OCI-LY1 (cell line): ENCODE measurements at regions not wholly inside any gene's neighbourhood (a gene's known extent, or its start where the extent isn't known, plus 50 kb on each side); places are given as distances from the start of the nearest gene placed in this dataset.

ENCODE experiments used
- H2AFZ ChIP-seq: fragments of 200-600 bp; sonication (generic), shearing (Covaris generic); 2 replicates; pipeline ENCODE4 v1.6.0; 2014; ENCODE audit warnings: antibody characterized with exemption, mild to moderate bottlenecking, low read length
- H3F3A ChIP-seq: fragments of 200-600 bp; sonication (generic), shearing (Covaris generic); 2 replicates; pipeline ENCODE4 v1.6.0; 2014; ENCODE audit warnings: mild to moderate bottlenecking, antibody characterized with exemption, low read length, moderate library complexity; ENCODE audit not compliant: insufficient read depth
- H3K27ac ChIP-seq: fragments of 200-600 bp; sonication (generic); 2 replicates; pipeline ENCODE4 v1.5.1; 2014; ENCODE audit warnings: low read length, mixed run types, mild to moderate bottlenecking, low read depth; ENCODE audit not compliant: poor library complexity, severe bottlenecking
- H3K27me3 ChIP-seq: fragments of 200-600 bp; sonication (generic); 2 replicates; pipeline ENCODE4 v1.6.0; 2014; ENCODE audit warnings: antibody characterized with exemption, mild to moderate bottlenecking, low read length, moderate library complexity; ENCODE audit not compliant: insufficient read depth
- H3K36me3 ChIP-seq: fragments of 200-600 bp; sonication (generic); 2 replicates; pipeline ENCODE4 v1.6.1; 2014; ENCODE audit warnings: mild to moderate bottlenecking, antibody characterized with exemption, low read length, moderate library complexity, mixed read lengths; ENCODE audit not compliant: insufficient read depth
- H3K4me1 ChIP-seq: fragments of 200-600 bp; sonication (generic); 2 replicates; pipeline ENCODE4 v1.5.1; 2014; ENCODE audit warnings: mild to moderate bottlenecking, low read length, moderate library complexity; ENCODE audit not compliant: insufficient read depth, severe bottlenecking
- H3K4me2 ChIP-seq: fragments of 200-600 bp; sonication (generic), shearing (Covaris generic); 2 replicates; pipeline ENCODE4 v1.6.1; 2014; ENCODE audit warnings: low read length
- H3K4me3 ChIP-seq: fragments of 200-600 bp; sonication (generic); 2 replicates; pipeline ENCODE4 v1.5.1; 2014; ENCODE audit warnings: low read length, low read depth, mild to moderate bottlenecking, mixed read lengths; ENCODE audit not compliant: poor library complexity, severe bottlenecking
- H3K79me2 ChIP-seq: fragments of 200-600 bp; shearing (Covaris generic); 2 replicates; pipeline ENCODE4 v1.6.1; 2016; ENCODE audit warnings: mixed run types, low read length, mixed read lengths; ENCODE audit not compliant: insufficient read depth
- H3K9ac ChIP-seq: fragments of 200-600 bp; sonication (generic), shearing (Covaris generic); 2 replicates; pipeline ENCODE4 v1.6.1; 2014; ENCODE audit warnings: mild to moderate bottlenecking, low read length, mixed read lengths
- H3K9me2 ChIP-seq: fragments of 200-600 bp; sonication (generic), shearing (Covaris generic); 2 replicates; pipeline ENCODE4 v1.6.1; 2014; ENCODE audit warnings: low read depth, mild to moderate bottlenecking, low read length, mixed read lengths
- H3K9me3 ChIP-seq: fragments of 200-600 bp; shearing (Covaris generic); 2 replicates; pipeline ENCODE4 v1.6.1; 2014; ENCODE audit warnings: low read length, mixed read lengths
- H4K20me1 ChIP-seq: fragments of 200-600 bp; sonication (generic), shearing (Covaris generic); 2 replicates; pipeline ENCODE4 v1.6.0; 2016; ENCODE audit warnings: mild to moderate bottlenecking, low read length; ENCODE audit not compliant: insufficient read depth
- CTCF ChIP-seq: fragments of 200-600 bp; sonication (generic), shearing (Covaris generic); IDR thresholded peaks from 2 replicates; pipeline ENCODE4 v1.5.1; 2017; ENCODE audit warnings: mild to moderate bottlenecking, antibody characterized with exemption, low read length, moderate library complexity, mixed read lengths
- EZH2 ChIP-seq: fragments of 200-600 bp; sonication (generic), shearing (Covaris generic); IDR thresholded peaks from 2 replicates; pipeline ENCODE4 v1.8.0; 2017; ENCODE audit warnings: borderline replicate concordance, mixed run types, mild to moderate bottlenecking, antibody characterized with exemption, low read length, moderate library complexity, mixed read lengths

DNA sequence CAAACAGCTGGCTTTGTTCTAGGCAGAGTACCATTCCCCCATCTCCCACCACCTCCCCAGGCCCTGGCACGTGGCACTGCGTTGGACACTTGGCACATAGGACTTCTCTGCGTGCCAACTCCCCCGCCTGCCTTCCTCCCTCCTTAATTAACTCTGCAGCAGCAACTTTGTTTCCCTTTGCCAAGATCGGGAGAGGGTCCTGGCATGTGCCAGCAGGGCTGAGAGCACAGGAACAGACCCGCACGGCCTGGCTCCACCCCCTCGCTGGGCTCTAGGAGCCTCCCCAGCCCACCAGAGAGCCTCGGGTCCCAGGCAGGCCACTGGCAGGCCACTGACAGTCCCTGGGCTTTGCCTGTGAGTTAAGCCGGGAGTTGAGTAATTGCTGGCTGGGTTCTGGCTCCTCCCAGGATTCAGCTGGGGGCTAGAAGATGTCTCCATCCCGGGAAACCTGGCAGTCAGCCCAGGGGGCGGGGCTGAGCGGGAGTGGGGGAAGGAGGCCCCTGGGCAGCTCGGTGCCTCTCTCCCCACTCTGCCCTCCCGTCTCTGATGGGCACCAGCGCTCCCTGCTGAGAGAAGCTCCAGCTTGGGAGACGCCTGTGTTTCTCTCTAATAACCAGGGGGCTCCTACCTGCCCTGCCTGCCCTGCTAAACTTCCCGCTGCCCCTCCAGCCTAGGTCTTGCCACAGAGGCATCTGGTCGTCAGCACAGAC is 224.0 kb upstream of the TNRC6C start:
- Histone ChIP-seq H3K4me3 (no peak overlapping the region), H3K79me2 (no peaks in the 10 kb centered on the region), H3K27ac (no peak overlapping the region), H3K27me3 (no peaks in the 10 kb centered on the region; the same call in 1 of the 2 replicates), H3K36me3 (no peaks in the 10 kb centered on the region), H3K9me2 (no peaks in the 10 kb centered on the region), H2AFZ (no peak overlapping the region), H3K4me1 (no peaks in the 10 kb centered on the region), H3K9me3 (no peaks in the 10 kb centered on the region), H3F3A (no peaks in the 10 kb centered on the region), H3K9ac (no peak overlapping the region), H4K20me1 (no peaks in the 10 kb centered on the region), H3K4me2 (no peak overlapping the region)
- TF ChIP-seq CTCF (no peak), EZH2 (no peak)

- H4K20me1 ChIP-seq, result no peaks in the 10 kb centered on the region
- TF ChIP-seq EZH2 (no peak), CTCF (no peak)
- H3K79me2 ChIP-seq, result no peaks in the 10 kb centered on the region
- no peak overlapping the region for H2AFZ ChIP-seq
- no peaks in the 10 kb centered on the region for H3K4me1 ChIP-seq
- no peaks in the 10 kb centered on the region for H3F3A ChIP-seq
- H3K9me2 ChIP-seq, result no peaks in the 10 kb centered on the region
- no peaks in the 10 kb centered on the region for H3K36me3 ChIP-seq
- no peak overlapping the region for H3K4me3 ChIP-seq
- no peak overlapping the region for H3K27ac ChIP-seq
- no peaks in the 10 kb centered on the region; the same call in 1 of the 2 replicates for H3K27me3 ChIP-seq
- no peak overlapping the region for H3K4me2 ChIP-seq
- no peaks in the 10 kb centered on the region for H3K9me3 ChIP-seq
- H3K9ac ChIP-seq, result no peak overlapping the region
Measured at GRCh38 chr17:77735081-77735565, 223.4 kb upstream of the TNRC6C start.

- Histone ChIP-seq H3K4me1 (no peaks in the 10 kb centered on the region), H3K27ac (no peak overlapping the region), H3K4me2 (no peak overlapping the region), H3K9me3 (no peaks in the 10 kb centered on the region), H3F3A (no peaks in the 10 kb centered on the region), H3K27me3 (no peaks in the 10 kb centered on the region; the same call in 1 of the 2 replicates), H3K79me2 (no peaks in the 10 kb centered on the region), H3K9ac (no peak overlapping the region), H3K9me2 (no peaks in the 10 kb centered on the region), H3K4me3 (no peak overlapping the region), H2AFZ (no peak overlapping the region), H3K36me3 (no peaks in the 10 kb centered on the region), H4K20me1 (no peaks in the 10 kb centered on the region)
- TF ChIP-seq EZH2, result no peak
- TF ChIP-seq CTCF, result no peak
Measured at GRCh38 chr17:77735566-77736198, 222.8 kb upstream of the TNRC6C start.
